Renal cortex interstitium (tissue), 11 donors: ENCODE measurements at regions not wholly inside any gene's neighbourhood (a gene's known extent, or its start where the extent isn't known, plus 50 kb on each side); places are given as distances from the start of the nearest gene placed in this dataset.

ENCODE experiments used
- DNase-seq, 11 donors: peaks; one replicate each; pipeline ENCODE4 v3.0.0-alpha.2; 2013; ENCODE audit warnings: low read depth in 9 of 11, low spot score in 4 of 11; ENCODE audit errors: extremely low read depth in 1 of 11

GRCh38 chr5:161960314-161960713 is 107.3 kb upstream of the GABRG2 start:
- DNase-seq = no peak

GRCh38 chr5:161966564-161966963 is 101.0 kb upstream of the GABRG2 start:
- peak in 4 of 11 donors; percentile 1 to 4 (median 2) for DNase-seq

GRCh38 chr5:161975350-161975749 is 92.2 kb upstream of the GABRG2 start:
- no peak for DNase-seq

GRCh38 chr5:161988077-161988476 is 79.5 kb upstream of the GABRG2 start:
- no peak for DNase-seq
